ENCODE measurements at regions not wholly inside any gene's neighbourhood (a gene's known extent, or its start where the extent isn't known, plus 50 kb on each side); places are given as distances from the start of the nearest gene placed in this dataset.

DNA sequence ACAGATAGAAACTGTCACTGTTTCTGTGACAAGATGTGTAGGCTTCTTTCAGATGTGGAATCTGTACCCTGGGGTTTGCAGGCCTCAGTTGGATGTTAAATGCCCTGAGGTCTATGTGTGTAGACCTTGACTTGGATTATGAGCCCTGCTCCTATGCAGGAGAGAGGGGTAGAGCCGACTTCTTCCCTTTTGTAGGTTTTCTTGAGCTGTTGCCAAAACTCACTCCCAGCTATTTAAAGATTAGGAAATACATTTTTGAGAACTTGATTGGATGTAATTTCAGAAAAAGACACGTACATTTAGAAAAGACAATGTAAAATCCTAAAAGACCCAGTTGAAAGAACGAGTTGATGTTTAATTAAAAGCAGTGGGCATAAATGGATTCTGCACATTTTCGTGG lies 374.8 kb downstream of the SLC4A3 start:
- Histone ChIP-seq H4K20me1 (ENCODE audit: insufficient read depth, low read length) (no peaks in the 10 kb centered on the region), H3K4me2 (ENCODE audit: low read length) (no peak overlapping the region), H3K9me3 (ENCODE audit: low read length) (no peaks in the 10 kb centered on the region), H3K27ac (ENCODE audit: low read depth, low read length, poor library complexity, severe bottlenecking) (no peak overlapping the region), H3K4me3 (ENCODE audit: low read depth, low read length, poor library complexity, severe bottlenecking) (no peak overlapping the region), H3K9me2 (ENCODE audit: low read depth, low read length) (no peaks in the 10 kb centered on the region), H3K36me3 (ENCODE audit: insufficient read depth, low read length) (no peaks in the 10 kb centered on the region), H3K27me3 (ENCODE audit: insufficient read depth, low read length) (no peaks in the 10 kb centered on the region), H3K79me2 (ENCODE audit: insufficient read depth, low read length) (no peaks in the 10 kb centered on the region), H3K9ac (ENCODE audit: low read length) (no peak overlapping the region), H3K4me1 (ENCODE audit: insufficient read depth, low read length, severe bottlenecking) (no peaks in the 10 kb centered on the region), H3F3A (ENCODE audit: insufficient read depth, low read length) (no peaks in the 10 kb centered on the region), H2AFZ (ENCODE audit: low read length) (no peak overlapping the region)
- TF ChIP-seq EZH2 (IDR thresholded peaks at IDR 0.05; ENCODE audit: borderline replicate concordance, low read length), result no peak
- TF ChIP-seq, protein P1, sequence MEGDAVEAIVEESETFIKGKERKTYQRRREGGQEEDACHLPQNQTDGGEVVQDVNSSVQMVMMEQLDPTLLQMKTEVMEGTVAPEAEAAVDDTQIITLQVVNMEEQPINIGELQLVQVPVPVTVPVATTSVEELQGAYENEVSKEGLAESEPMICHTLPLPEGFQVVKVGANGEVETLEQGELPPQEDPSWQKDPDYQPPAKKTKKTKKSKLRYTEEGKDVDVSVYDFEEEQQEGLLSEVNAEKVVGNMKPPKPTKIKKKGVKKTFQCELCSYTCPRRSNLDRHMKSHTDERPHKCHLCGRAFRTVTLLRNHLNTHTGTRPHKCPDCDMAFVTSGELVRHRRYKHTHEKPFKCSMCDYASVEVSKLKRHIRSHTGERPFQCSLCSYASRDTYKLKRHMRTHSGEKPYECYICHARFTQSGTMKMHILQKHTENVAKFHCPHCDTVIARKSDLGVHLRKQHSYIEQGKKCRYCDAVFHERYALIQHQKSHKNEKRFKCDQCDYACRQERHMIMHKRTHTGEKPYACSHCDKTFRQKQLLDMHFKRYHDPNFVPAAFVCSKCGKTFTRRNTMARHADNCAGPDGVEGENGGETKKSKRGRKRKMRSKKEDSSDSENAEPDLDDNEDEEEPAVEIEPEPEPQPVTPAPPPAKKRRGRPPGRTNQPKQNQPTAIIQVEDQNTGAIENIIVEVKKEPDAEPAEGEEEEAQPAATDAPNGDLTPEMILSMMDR (IDR thresholded peaks at IDR 0.05; ENCODE audit: low read length), result no peak

DNA sequence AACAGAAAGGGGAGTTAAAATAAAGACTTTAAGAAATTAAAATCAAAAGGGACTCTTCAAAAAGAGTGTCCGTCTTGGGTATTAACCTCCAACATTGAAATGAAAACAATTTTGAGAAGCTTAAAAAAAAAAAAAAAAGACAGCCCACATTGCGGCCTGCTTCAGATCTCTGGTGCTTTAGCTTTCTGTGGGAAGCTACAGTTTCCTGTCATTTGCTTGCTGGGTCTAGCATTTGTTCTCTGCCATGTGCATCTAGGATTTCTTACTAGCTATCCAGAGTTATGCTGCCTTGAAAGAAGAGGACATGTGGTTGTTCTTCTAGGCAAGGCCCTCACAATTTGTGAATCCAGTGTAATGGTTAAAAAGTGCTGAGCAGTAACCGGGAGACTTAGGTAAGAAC lies 375.3 kb downstream of the SLC4A3 start:
- no peaks in the 10 kb centered on the region for H3K79me2 ChIP-seq (ENCODE audit: insufficient read depth, low read length)
- TF ChIP-seq EZH2 (IDR thresholded peaks at IDR 0.05; ENCODE audit: borderline replicate concordance, low read length), result no peak
- TF ChIP-seq, protein P1 (IDR thresholded peaks at IDR 0.05; ENCODE audit: low read length), result no peak
- no peaks in the 10 kb centered on the region for H3K4me1 ChIP-seq (ENCODE audit: insufficient read depth, low read length, severe bottlenecking)
- no peak overlapping the region for H3K27ac ChIP-seq (ENCODE audit: low read depth, low read length, poor library complexity, severe bottlenecking)
- no peaks in the 10 kb centered on the region for H3K36me3 ChIP-seq (ENCODE audit: insufficient read depth, low read length)
- no peaks in the 10 kb centered on the region for H3K9me3 ChIP-seq (ENCODE audit: low read length)
- H4K20me1 ChIP-seq (ENCODE audit: insufficient read depth, low read length), result no peaks in the 10 kb centered on the region
- no peak overlapping the region for H3K4me3 ChIP-seq (ENCODE audit: low read depth, low read length, poor library complexity, severe bottlenecking)
- no peaks in the 10 kb centered on the region for H3K27me3 ChIP-seq (ENCODE audit: insufficient read depth, low read length)
- H3K9ac ChIP-seq (ENCODE audit: low read length), result no peak overlapping the region
- no peaks in the 10 kb centered on the region for H3F3A ChIP-seq (ENCODE audit: insufficient read depth, low read length)
- no peak overlapping the region for H2AFZ ChIP-seq (ENCODE audit: low read length)
- H3K4me2 ChIP-seq (ENCODE audit: low read length), result no peak overlapping the region
- no peaks in the 10 kb centered on the region for H3K9me2 ChIP-seq (ENCODE audit: low read depth, low read length)

DNA sequence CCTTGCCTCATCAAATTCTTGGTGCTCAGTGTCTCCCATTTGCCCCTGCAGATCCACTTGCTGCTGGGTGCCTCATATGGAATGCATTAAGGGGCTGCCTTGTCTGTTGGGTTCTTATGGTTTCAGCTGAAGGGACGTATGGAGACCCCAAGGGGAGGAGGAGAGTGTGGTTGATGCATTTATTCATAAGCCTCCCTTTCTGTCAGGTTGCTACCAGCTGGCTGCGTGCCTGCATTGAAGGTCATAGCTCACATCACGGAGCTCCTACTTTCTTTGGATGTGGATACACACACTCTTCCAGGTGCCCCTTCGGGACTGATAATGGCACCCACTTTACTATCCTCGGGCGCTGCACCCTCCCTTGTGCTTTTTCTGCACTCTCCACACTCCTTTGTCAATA lies 377.9 kb downstream of the SLC4A3 start:
- no peak overlapping the region for H3K4me2 ChIP-seq (ENCODE audit: low read length)
- no peaks in the 10 kb centered on the region for H3F3A ChIP-seq (ENCODE audit: insufficient read depth, low read length)
- TF ChIP-seq EZH2 (IDR thresholded peaks at IDR 0.05; ENCODE audit: borderline replicate concordance, low read length), result no peak
- TF ChIP-seq, protein P1 (IDR thresholded peaks at IDR 0.05; ENCODE audit: low read length), result no peak
- H3K27ac ChIP-seq (ENCODE audit: low read depth, low read length, poor library complexity, severe bottlenecking), result no peak overlapping the region
- H3K4me3 ChIP-seq (ENCODE audit: low read depth, low read length, poor library complexity, severe bottlenecking), result no peak overlapping the region
- no peaks in the 10 kb centered on the region for H4K20me1 ChIP-seq (ENCODE audit: insufficient read depth, low read length)
- H3K79me2 ChIP-seq (ENCODE audit: insufficient read depth, low read length), result no peaks in the 10 kb centered on the region
- no peaks in the 10 kb centered on the region for H3K9me3 ChIP-seq (ENCODE audit: low read length)
- H3K9me2 ChIP-seq (ENCODE audit: low read depth, low read length), result no peaks in the 10 kb centered on the region
- no peaks in the 10 kb centered on the region for H3K36me3 ChIP-seq (ENCODE audit: insufficient read depth, low read length)
- no peak overlapping the region for H3K9ac ChIP-seq (ENCODE audit: low read length)
- H2AFZ ChIP-seq (ENCODE audit: low read length), result no peak overlapping the region
- no peaks in the 10 kb centered on the region for H3K27me3 ChIP-seq (ENCODE audit: insufficient read depth, low read length)
- no peaks in the 10 kb centered on the region for H3K4me1 ChIP-seq (ENCODE audit: insufficient read depth, low read length, severe bottlenecking)

Data from OCI-LY1 (cell line).